GM12874 (cell line): ENCODE measurements at regions not wholly inside any gene's neighbourhood (a gene's known extent, or its start where the extent isn't known, plus 50 kb on each side); places are given as distances from the start of the nearest gene placed in this dataset.

ENCODE experiments used
- TF ChIP-seq, protein P1 (sequence below): IDR thresholded peaks from 2 replicates; pipeline ENCODE4 v1.5.1; 2011; ENCODE audit warnings: low read depth, mild to moderate bottlenecking, control low read depth, low read length, moderate library complexity; ENCODE audit not compliant: insufficient read depth

GRCh38 chr2:150110548-150110947 lies 376.9 kb downstream of the RND3 start:
- TF ChIP-seq, protein P1, sequence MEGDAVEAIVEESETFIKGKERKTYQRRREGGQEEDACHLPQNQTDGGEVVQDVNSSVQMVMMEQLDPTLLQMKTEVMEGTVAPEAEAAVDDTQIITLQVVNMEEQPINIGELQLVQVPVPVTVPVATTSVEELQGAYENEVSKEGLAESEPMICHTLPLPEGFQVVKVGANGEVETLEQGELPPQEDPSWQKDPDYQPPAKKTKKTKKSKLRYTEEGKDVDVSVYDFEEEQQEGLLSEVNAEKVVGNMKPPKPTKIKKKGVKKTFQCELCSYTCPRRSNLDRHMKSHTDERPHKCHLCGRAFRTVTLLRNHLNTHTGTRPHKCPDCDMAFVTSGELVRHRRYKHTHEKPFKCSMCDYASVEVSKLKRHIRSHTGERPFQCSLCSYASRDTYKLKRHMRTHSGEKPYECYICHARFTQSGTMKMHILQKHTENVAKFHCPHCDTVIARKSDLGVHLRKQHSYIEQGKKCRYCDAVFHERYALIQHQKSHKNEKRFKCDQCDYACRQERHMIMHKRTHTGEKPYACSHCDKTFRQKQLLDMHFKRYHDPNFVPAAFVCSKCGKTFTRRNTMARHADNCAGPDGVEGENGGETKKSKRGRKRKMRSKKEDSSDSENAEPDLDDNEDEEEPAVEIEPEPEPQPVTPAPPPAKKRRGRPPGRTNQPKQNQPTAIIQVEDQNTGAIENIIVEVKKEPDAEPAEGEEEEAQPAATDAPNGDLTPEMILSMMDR: no peak

- TF ChIP-seq, protein P1: no peak
These were observed 377.6 kb downstream of the RND3 start for GRCh38 chr2:150109912-150110311.

- TF ChIP-seq, protein P1: no peak
These were observed 378.4 kb downstream of the RND3 start for GRCh38 chr2:150109028-150109427.

DNA sequence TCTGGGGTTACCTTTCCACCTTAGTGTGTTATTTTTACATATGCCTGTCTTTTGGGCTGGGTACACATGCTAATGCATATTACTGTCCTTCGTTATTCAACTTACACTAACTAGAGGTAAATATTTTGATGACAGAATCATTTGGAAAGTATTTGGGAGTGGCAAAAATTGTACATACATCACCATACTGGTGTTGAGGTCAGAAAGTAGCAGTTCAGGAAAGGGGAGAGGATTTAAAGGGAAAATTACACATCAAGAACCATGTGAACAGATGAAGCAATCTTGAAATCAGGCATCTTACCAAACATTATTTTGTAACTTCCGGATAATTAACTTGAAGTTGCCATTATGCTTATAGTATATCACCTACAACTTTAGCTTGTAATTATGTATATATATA lies 379.7 kb downstream of the RND3 start:
- TF ChIP-seq, protein P1: no peak

- TF ChIP-seq, protein P1: no peak
These were observed 380.3 kb downstream of the RND3 start for GRCh38 chr2:150107170-150107569.

- TF ChIP-seq, protein P1: no peak
These were observed 385.5 kb downstream of the RND3 start for GRCh38 chr2:150101947-150102346.

- TF ChIP-seq, protein P1: no peak
These were observed 386.6 kb downstream of the RND3 start for GRCh38 chr2:150100834-150101233.

DNA sequence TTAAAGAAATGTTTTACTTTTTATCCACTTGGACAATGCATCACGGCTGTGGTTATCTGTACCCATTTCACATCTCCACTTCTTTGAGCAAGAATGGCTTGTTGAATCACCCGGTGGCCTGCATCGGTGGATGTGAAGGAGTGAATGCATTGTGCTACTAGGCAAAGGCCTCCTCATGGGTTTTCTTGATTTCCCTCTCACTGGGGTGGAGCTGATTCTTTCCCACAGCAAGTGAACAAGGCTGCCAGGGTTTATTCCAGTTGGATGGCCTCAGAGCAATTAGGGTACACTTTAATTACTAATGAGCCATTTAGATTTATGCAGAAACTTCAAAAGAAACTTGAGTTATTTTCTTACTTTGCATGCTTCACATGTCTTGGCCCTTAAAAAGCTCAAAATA lies 387.1 kb downstream of the RND3 start:
- TF ChIP-seq, protein P1: no peak
